ENCODE measurements at regions not wholly inside any gene's neighbourhood (a gene's known extent, or its start where the extent isn't known, plus 50 kb on each side); places are given as distances from the start of the nearest gene placed in this dataset.

- no peak overlapping the region for H3K9ac ChIP-seq (ENCODE audit: low read length)
- H3K9me2 ChIP-seq (ENCODE audit: insufficient read depth, low read length), result no peaks in the 10 kb centered on the region
- no peak overlapping the region for H3K4me3 ChIP-seq (ENCODE audit: low read length)
- H3K79me2 ChIP-seq (replicated peaks; ENCODE audit: insufficient read depth, low read length), result no peaks in the 10 kb centered on the region
- no peak overlapping the region for H3K27ac ChIP-seq (ENCODE audit: low read length)
- H2AFZ ChIP-seq (ENCODE audit: low read depth, low read length), result no peak overlapping the region
- no peaks in the 10 kb centered on the region for H3K27me3 ChIP-seq (ENCODE audit: insufficient read depth, low read depth, low read length)
- H3K9me3 ChIP-seq (ENCODE audit: low read length), result peaks cover 3% of the 10 kb centered on the region
- H3K36me3 ChIP-seq (ENCODE audit: insufficient read depth, low read length), result no peaks in the 10 kb centered on the region
- H3K4me2 ChIP-seq (ENCODE audit: low read length), result no peak overlapping the region
- no peak for TF ChIP-seq SMC3 (conservative IDR thresholded peaks at IDR 0.05; ENCODE audit: poor library complexity)
- TF ChIP-seq TAF1 (IDR thresholded peaks at IDR 0.05; ENCODE audit: low read depth), result no peak
- TF ChIP-seq RAD21 (conservative IDR thresholded peaks at IDR 0.05), result no peak
- TF ChIP-seq MXI1 (conservative IDR thresholded peaks at IDR 0.05; ENCODE audit: poor library complexity, severe bottlenecking), result no peak
- TF ChIP-seq REST (IDR thresholded peaks at IDR 0.05; ENCODE audit: borderline replicate concordance), result no peak
- TF ChIP-seq EZH2 (IDR thresholded peaks at IDR 0.05; ENCODE audit: borderline replicate concordance, insufficient read depth, low read length, poor library complexity, severe bottlenecking), result no peak
- TF ChIP-seq EP300 (conservative IDR thresholded peaks at IDR 0.05; ENCODE audit: poor library complexity, severe bottlenecking), result no peak
- no peaks in the 10 kb centered on the region for H3F3A ChIP-seq (ENCODE audit: insufficient read depth, low read length, poor library complexity, severe bottlenecking)
- H4K20me1 ChIP-seq (ENCODE audit: insufficient read depth), result no peaks in the 10 kb centered on the region
These were observed 120.8 kb upstream of the ADGRL2 start for GRCh38 chr1:81679942-81680341.

- Histone ChIP-seq H4K20me1 (ENCODE audit: insufficient read depth) (no peaks in the 10 kb centered on the region), H3F3A (ENCODE audit: insufficient read depth, low read length, poor library complexity, severe bottlenecking) (no peaks in the 10 kb centered on the region), H3K4me2 (ENCODE audit: low read length) (no peak overlapping the region), H3K27me3 (ENCODE audit: insufficient read depth, low read depth, low read length) (no peaks in the 10 kb centered on the region), H3K27ac (ENCODE audit: low read length) (no peak overlapping the region), H3K4me3 (ENCODE audit: low read length) (no peak overlapping the region), H2AFZ (ENCODE audit: low read depth, low read length) (no peak overlapping the region), H3K36me3 (ENCODE audit: insufficient read depth, low read length) (no peaks in the 10 kb centered on the region), H3K9me3 (ENCODE audit: low read length) (no peaks in the 10 kb centered on the region), H3K9me2 (ENCODE audit: insufficient read depth, low read length) (no peaks in the 10 kb centered on the region), H3K9ac (ENCODE audit: low read length) (no peak overlapping the region), H3K79me2 (replicated peaks; ENCODE audit: insufficient read depth, low read length) (no peaks in the 10 kb centered on the region)
- TF ChIP-seq POLR2AphosphoS5 (IDR thresholded peaks at IDR 0.05) (no peak), RAD21 (conservative IDR thresholded peaks at IDR 0.05) (no peak)
These were observed 122.0 kb upstream of the ADGRL2 start for GRCh38 chr1:81678779-81679178.

- no peak overlapping the region for H3K4me2 ChIP-seq (ENCODE audit: low read length)
- H3K36me3 ChIP-seq (ENCODE audit: insufficient read depth, low read length), result no peaks in the 10 kb centered on the region
- no peaks in the 10 kb centered on the region for H3K79me2 ChIP-seq (replicated peaks; ENCODE audit: insufficient read depth, low read length)
- H3K4me3 ChIP-seq (ENCODE audit: low read length), result no peak overlapping the region
- no peaks in the 10 kb centered on the region for H4K20me1 ChIP-seq (ENCODE audit: insufficient read depth)
- no peaks in the 10 kb centered on the region for H3K9me2 ChIP-seq (ENCODE audit: insufficient read depth, low read length)
- H3F3A ChIP-seq (ENCODE audit: insufficient read depth, low read length, poor library complexity, severe bottlenecking), result no peaks in the 10 kb centered on the region
- H3K27me3 ChIP-seq (ENCODE audit: insufficient read depth, low read depth, low read length), result no peaks in the 10 kb centered on the region
- H3K9me3 ChIP-seq (ENCODE audit: low read length), result no peaks in the 10 kb centered on the region
- H2AFZ ChIP-seq (ENCODE audit: low read depth, low read length), result no peak overlapping the region
- H3K9ac ChIP-seq (ENCODE audit: low read length), result no peak overlapping the region
- TF ChIP-seq EP300 (conservative IDR thresholded peaks at IDR 0.05; ENCODE audit: poor library complexity, severe bottlenecking), result no peak
- no peak for TF ChIP-seq POLR2AphosphoS5 (IDR thresholded peaks at IDR 0.05)
- no peak for TF ChIP-seq EZH2 (IDR thresholded peaks at IDR 0.05; ENCODE audit: borderline replicate concordance, insufficient read depth, low read length, poor library complexity, severe bottlenecking)
- TF ChIP-seq TAF1 (IDR thresholded peaks at IDR 0.05; ENCODE audit: low read depth), result no peak
- no peak for TF ChIP-seq RAD21 (conservative IDR thresholded peaks at IDR 0.05)
- no peak for TF ChIP-seq REST (IDR thresholded peaks at IDR 0.05; ENCODE audit: borderline replicate concordance)
- no peak for TF ChIP-seq SMC3 (conservative IDR thresholded peaks at IDR 0.05; ENCODE audit: poor library complexity)
- no peak for TF ChIP-seq MXI1 (conservative IDR thresholded peaks at IDR 0.05; ENCODE audit: poor library complexity, severe bottlenecking)
- TF ChIP-seq CTCF (IDR thresholded peaks at IDR 0.05; ENCODE audit: poor library complexity, severe bottlenecking), result no peak
- H3K27ac ChIP-seq (ENCODE audit: low read length), result no peak overlapping the region
These were observed 128.0 kb upstream of the ADGRL2 start for GRCh38 chr1:81672766-81673165.

Data from neural cell (in vitro differentiated cells).